ENCODE measurements at regions not wholly inside any gene's neighbourhood (a gene's known extent, or its start where the extent isn't known, plus 50 kb on each side); places are given as distances from the start of the nearest gene placed in this dataset.

GRCh38 chr5:38643616-38644015 lies 87.2 kb upstream of the LIFR start:
- DNase-seq (ENCODE audit: extremely low spot score), result no peak
- ChIA-PET POLR2A (no interaction called here), CTCF (no interaction called here)

DNA sequence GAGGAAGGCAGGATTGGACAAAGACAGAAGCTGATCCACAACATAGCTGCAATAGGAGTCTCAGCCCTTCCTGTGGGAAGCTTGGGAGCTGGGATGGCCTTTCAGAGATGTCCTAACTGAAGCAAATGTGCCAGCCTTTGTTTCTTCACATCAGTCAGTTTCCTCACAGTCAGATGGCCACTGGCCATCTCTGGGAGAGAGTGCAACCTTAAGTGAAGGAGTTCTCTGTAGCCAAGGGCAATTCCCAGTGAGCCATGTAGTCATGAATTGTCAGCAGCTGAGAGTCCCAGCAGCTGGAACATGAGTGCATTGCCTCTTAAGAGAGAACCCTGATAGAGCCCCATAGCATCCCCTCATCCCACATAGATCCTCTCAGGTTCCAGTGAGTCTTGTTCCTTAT lies 89.1 kb upstream of the LIFR start:
- no peak for TF ChIP-seq CTCF (IDR thresholded peaks at IDR 0.05; ENCODE audit: control extremely low read depth, extremely low read depth, low read depth, missing control alignments)
- CTCF ChIA-PET, result interaction anchor here (1.2 to 1.7 kb wide), 2 partner anchors 10 to 31 kb away, joined by 3 to 5 read pairs; no protein-coding TSS in a partner anchor
- POLR2A ChIA-PET, result no interaction called here
- no peak for DNase-seq (ENCODE audit: extremely low spot score)

More at GRCh38 chr5:38643616-38644015, 87.2 kb upstream of the LIFR start:
- TF ChIP-seq CTCF (IDR thresholded peaks at IDR 0.05; ENCODE audit: control extremely low read depth, extremely low read depth, low read depth, missing control alignments), result no peak

- DNase-seq (ENCODE audit: extremely low spot score), result no peak
- no peak for TF ChIP-seq CTCF (IDR thresholded peaks at IDR 0.05; ENCODE audit: control extremely low read depth, extremely low read depth, low read depth, missing control alignments)
- ChIA-PET CTCF (no interaction called here), POLR2A (no interaction called here)
These were observed 92.4 kb upstream of the LIFR start for GRCh38 chr5:38648703-38649291.

DNA sequence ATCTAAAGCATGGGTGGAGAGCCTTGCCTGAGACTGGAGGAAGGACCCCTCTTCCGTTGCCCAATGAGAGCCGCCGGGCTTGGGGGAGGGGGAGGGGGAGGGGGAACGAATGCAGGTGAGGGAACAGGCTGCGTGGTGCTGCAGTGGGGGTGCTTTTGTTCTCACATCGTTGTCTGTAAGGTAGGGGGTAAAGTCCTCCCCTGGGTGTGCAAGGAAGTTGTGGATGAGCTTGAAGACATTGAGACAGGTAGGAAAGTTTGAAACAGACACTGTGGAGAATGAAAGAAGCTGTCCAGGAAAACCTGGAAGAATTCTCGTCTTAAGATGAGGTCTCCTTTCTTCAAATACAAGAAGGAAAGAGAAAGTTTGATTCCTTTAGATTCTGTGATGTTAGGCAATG lies 94.1 kb upstream of the LIFR start:
- DNase-seq (ENCODE audit: extremely low spot score), result no peak
- ChIA-PET CTCF (no interaction called here), POLR2A (no interaction called here)
- no peak for TF ChIP-seq CTCF (IDR thresholded peaks at IDR 0.05; ENCODE audit: control extremely low read depth, extremely low read depth, low read depth, missing control alignments)

GRCh38 chr5:38650946-38651345 lies 94.5 kb upstream of the LIFR start:
- no peak for TF ChIP-seq CTCF (IDR thresholded peaks at IDR 0.05; ENCODE audit: control extremely low read depth, extremely low read depth, low read depth, missing control alignments)
- ChIA-PET CTCF (no interaction called here), POLR2A (no interaction called here)
- DNase-seq (ENCODE audit: extremely low spot score), result no peak

DNA sequence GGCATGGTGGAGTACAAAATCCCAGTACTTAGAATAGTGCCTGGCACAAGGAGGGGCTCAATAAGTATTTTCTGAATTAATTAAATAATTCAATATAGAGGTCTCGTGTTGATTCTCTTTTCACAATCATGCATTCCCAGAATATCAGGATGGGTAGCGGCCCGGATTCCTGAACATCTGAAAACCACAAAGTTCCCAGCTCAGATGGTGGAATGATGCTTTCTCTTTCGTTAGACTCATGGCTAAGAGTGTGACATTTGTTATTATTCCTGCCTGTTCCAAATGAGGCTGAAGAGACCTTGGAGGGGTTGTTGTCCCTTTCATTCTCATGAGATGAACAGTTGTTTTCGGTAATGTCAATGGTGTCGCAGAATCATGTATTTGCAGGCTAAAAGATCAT lies 95.4 kb upstream of the LIFR start:
- ChIA-PET CTCF (no interaction called here), POLR2A (no interaction called here)
- DNase-seq (ENCODE audit: extremely low spot score), result no peak
- TF ChIP-seq CTCF (IDR thresholded peaks at IDR 0.05; ENCODE audit: control extremely low read depth, extremely low read depth, low read depth, missing control alignments), result no peak

- CTCF ChIA-PET, result no interaction called here
- DNase-seq (ENCODE audit: extremely low spot score), result no peak
These were observed 96.9 kb upstream of the LIFR start for GRCh38 chr5:38653389-38653788.

More at GRCh38 chr5:38653389-38653788, 96.9 kb upstream of the LIFR start:
- no peak for TF ChIP-seq CTCF (IDR thresholded peaks at IDR 0.05; ENCODE audit: control extremely low read depth, extremely low read depth, low read depth, missing control alignments)
- POLR2A ChIA-PET, result no interaction called here

Data from GM10248 (cell line).